ENCODE measurements at regions not wholly inside any gene's neighbourhood (a gene's known extent, or its start where the extent isn't known, plus 50 kb on each side); places are given as distances from the start of the nearest gene placed in this dataset.

GRCh38 chr6:140108167-140108566 lies 733.7 kb upstream of the CITED2 start:
- H3K27me3 ChIP-seq (ENCODE audit: control insufficient read depth, insufficient read depth, low read length): no peaks in the 10 kb centered on the region
- H3K4me1 ChIP-seq (ENCODE audit: control insufficient read depth, insufficient read depth, low read length): peaks cover 11% of the 10 kb centered on the region
- no peaks in the 10 kb centered on the region for H3K36me3 ChIP-seq (ENCODE audit: control insufficient read depth, insufficient read depth, low read length)
- H3K9ac ChIP-seq (ENCODE audit: low read length): no peak overlapping the region
- no peaks in the 10 kb centered on the region for H3K9me3 ChIP-seq (ENCODE audit: control insufficient read depth, insufficient read depth, low read depth, low read length)
- H3K27ac ChIP-seq (ENCODE audit: low read depth, low read length): no peak overlapping the region
- no peak overlapping the region for H3K4me3 ChIP-seq (ENCODE audit: low read depth, low read length)

DNA sequence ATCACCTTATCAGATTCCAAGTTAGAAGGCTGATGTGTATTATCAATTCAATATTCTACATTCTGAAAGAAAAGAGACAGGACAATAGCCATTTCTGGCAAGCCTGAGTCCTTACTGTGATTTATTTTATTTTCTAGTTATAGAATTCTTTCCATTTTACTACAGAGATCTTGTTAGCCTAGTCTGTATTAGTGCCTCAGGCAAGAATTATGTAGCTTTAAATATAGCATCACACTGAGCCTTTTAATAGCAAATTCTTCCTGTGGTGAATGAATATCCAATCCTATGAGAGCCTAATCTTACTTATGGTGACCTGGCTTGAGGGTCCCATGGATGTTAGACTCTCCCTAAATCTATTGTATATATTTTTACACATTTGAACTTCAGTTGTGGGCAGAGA lies 732.8 kb upstream of the CITED2 start:
- H3K9ac ChIP-seq (ENCODE audit: low read length): no peak overlapping the region
- no peaks in the 10 kb centered on the region for H3K9me3 ChIP-seq (ENCODE audit: control insufficient read depth, insufficient read depth, low read depth, low read length)
- H3K4me1 ChIP-seq (ENCODE audit: control insufficient read depth, insufficient read depth, low read length): peaks cover 11% of the 10 kb centered on the region
- H3K36me3 ChIP-seq (ENCODE audit: control insufficient read depth, insufficient read depth, low read length): no peaks in the 10 kb centered on the region
- no peaks in the 10 kb centered on the region for H3K27me3 ChIP-seq (ENCODE audit: control insufficient read depth, insufficient read depth, low read length)
- H3K27ac ChIP-seq (ENCODE audit: low read depth, low read length): no peak overlapping the region
- no peak overlapping the region for H3K4me3 ChIP-seq (ENCODE audit: low read depth, low read length)

GRCh38 chr6:140105857-140106256 lies 731.4 kb upstream of the CITED2 start:
- H3K4me1 ChIP-seq (ENCODE audit: control insufficient read depth, insufficient read depth, low read length): peaks cover 11% of the 10 kb centered on the region
- H3K9me3 ChIP-seq (ENCODE audit: control insufficient read depth, insufficient read depth, low read depth, low read length): no peaks in the 10 kb centered on the region
- 0 out of 2 replicates have a peak overlapping the region, but pooled peaks have one; percentile 15 for H3K27ac ChIP-seq (ENCODE audit: low read depth, low read length)
- no peak overlapping the region for H3K4me3 ChIP-seq (ENCODE audit: low read depth, low read length)
- H3K36me3 ChIP-seq (ENCODE audit: control insufficient read depth, insufficient read depth, low read length): no peaks in the 10 kb centered on the region
- H3K9ac ChIP-seq (ENCODE audit: low read length): no peak overlapping the region
- H3K27me3 ChIP-seq (ENCODE audit: control insufficient read depth, insufficient read depth, low read length): no peaks in the 10 kb centered on the region

- Histone ChIP-seq H3K9ac (ENCODE audit: low read length) (no peak overlapping the region), H3K36me3 (ENCODE audit: control insufficient read depth, insufficient read depth, low read length) (no peaks in the 10 kb centered on the region), H3K4me3 (ENCODE audit: low read depth, low read length) (no peak overlapping the region), H3K27me3 (ENCODE audit: control insufficient read depth, insufficient read depth, low read length) (no peaks in the 10 kb centered on the region), H3K9me3 (ENCODE audit: control insufficient read depth, insufficient read depth, low read depth, low read length) (no peaks in the 10 kb centered on the region), H3K4me1 (ENCODE audit: control insufficient read depth, insufficient read depth, low read length) (peaks cover 11% of the 10 kb centered on the region), H3K27ac (ENCODE audit: low read depth, low read length) (no peak overlapping the region)
Measured at GRCh38 chr6:140105241-140105640, 730.8 kb upstream of the CITED2 start.

DNA sequence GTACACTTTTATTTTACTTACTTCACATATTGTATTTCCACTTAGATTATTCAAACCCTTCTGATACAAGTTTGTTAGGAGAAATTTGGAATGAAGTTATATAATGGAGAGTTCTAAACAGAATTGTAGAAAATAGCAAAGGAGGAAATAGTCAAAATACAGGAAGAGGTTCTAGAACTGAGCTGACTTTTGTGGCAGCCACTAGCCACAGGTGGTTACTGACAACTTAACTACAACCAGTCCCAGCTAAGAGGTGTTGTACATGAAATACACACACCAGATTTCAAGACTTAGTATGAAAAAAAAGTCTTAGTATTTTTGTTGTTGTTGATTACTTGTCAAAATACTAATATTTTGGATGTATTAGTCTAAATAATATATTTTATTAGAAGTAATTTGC lies 727.4 kb upstream of the CITED2 start:
- no peak overlapping the region for H3K9ac ChIP-seq (ENCODE audit: low read length)
- H3K36me3 ChIP-seq (ENCODE audit: control insufficient read depth, insufficient read depth, low read length): no peaks in the 10 kb centered on the region
- H3K9me3 ChIP-seq (ENCODE audit: control insufficient read depth, insufficient read depth, low read depth, low read length): no peaks in the 10 kb centered on the region
- no peak overlapping the region for H3K27ac ChIP-seq (ENCODE audit: low read depth, low read length)
- H3K4me1 ChIP-seq (ENCODE audit: control insufficient read depth, insufficient read depth, low read length): peaks cover 9% of the 10 kb centered on the region
- H3K4me3 ChIP-seq (ENCODE audit: low read depth, low read length): no peak overlapping the region
- no peaks in the 10 kb centered on the region for H3K27me3 ChIP-seq (ENCODE audit: control insufficient read depth, insufficient read depth, low read length)

GRCh38 chr6:140101367-140101766 lies 726.9 kb upstream of the CITED2 start:
- Histone ChIP-seq H3K9me3 (ENCODE audit: control insufficient read depth, insufficient read depth, low read depth, low read length) (no peaks in the 10 kb centered on the region), H3K4me3 (ENCODE audit: low read depth, low read length) (no peak overlapping the region), H3K4me1 (ENCODE audit: control insufficient read depth, insufficient read depth, low read length) (peaks cover 13% of the 10 kb centered on the region), H3K27ac (ENCODE audit: low read depth, low read length) (no peak overlapping the region), H3K27me3 (ENCODE audit: control insufficient read depth, insufficient read depth, low read length) (no peaks in the 10 kb centered on the region), H3K36me3 (ENCODE audit: control insufficient read depth, insufficient read depth, low read length) (no peaks in the 10 kb centered on the region), H3K9ac (ENCODE audit: low read length) (no peak overlapping the region)

- H3K27ac ChIP-seq (ENCODE audit: low read depth, low read length): peak overlapping the region; percentile 48
- no peak overlapping the region for H3K4me3 ChIP-seq (ENCODE audit: low read depth, low read length)
Measured at GRCh38 chr6:140095532-140095931, 721.1 kb upstream of the CITED2 start.

GRCh38 chr6:140091895-140092294 lies 717.4 kb upstream of the CITED2 start:
- Histone ChIP-seq H3K36me3 (ENCODE audit: control insufficient read depth, insufficient read depth, low read length) (no peaks in the 10 kb centered on the region), H3K27me3 (ENCODE audit: control insufficient read depth, insufficient read depth, low read length) (no peaks in the 10 kb centered on the region), H3K4me3 (ENCODE audit: low read depth, low read length) (no peak overlapping the region), H3K9ac (ENCODE audit: low read length) (no peak overlapping the region), H3K9me3 (ENCODE audit: control insufficient read depth, insufficient read depth, low read depth, low read length) (no peaks in the 10 kb centered on the region), H3K27ac (ENCODE audit: low read depth, low read length) (no peak overlapping the region), H3K4me1 (ENCODE audit: control insufficient read depth, insufficient read depth, low read length) (peaks cover 25% of the 10 kb centered on the region)

More at GRCh38 chr6:140095532-140095931, 721.1 kb upstream of the CITED2 start:
- no peaks in the 10 kb centered on the region for H3K9me3 ChIP-seq (ENCODE audit: control insufficient read depth, insufficient read depth, low read depth, low read length)
- no peaks in the 10 kb centered on the region for H3K27me3 ChIP-seq (ENCODE audit: control insufficient read depth, insufficient read depth, low read length)
- no peaks in the 10 kb centered on the region for H3K36me3 ChIP-seq (ENCODE audit: control insufficient read depth, insufficient read depth, low read length)
- H3K9ac ChIP-seq (ENCODE audit: low read length): no peak overlapping the region
- H3K4me1 ChIP-seq (ENCODE audit: control insufficient read depth, insufficient read depth, low read length): peaks cover 26% of the 10 kb centered on the region

DNA sequence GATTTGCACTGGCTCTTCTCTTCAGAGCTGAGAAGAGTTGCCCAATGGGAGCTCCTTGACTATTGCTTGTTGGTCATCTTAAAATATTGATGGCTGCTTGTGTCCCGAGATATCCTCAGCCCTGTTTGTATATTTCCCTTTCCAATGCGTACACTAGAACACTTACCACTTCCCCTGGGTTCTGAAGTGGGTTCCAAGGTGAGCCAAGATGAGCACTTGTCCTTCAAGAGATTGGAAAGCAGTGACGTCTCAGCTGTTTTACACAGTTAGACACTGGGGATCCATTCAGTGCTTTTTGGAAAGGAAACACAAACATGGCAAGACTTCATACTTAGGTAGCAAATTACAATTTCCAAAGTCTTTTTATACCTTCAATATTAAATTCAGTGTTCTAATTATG lies 716.4 kb upstream of the CITED2 start:
- Histone ChIP-seq H3K27ac (ENCODE audit: low read depth, low read length) (no peak overlapping the region), H3K27me3 (ENCODE audit: control insufficient read depth, insufficient read depth, low read length) (no peaks in the 10 kb centered on the region), H3K9me3 (ENCODE audit: control insufficient read depth, insufficient read depth, low read depth, low read length) (no peaks in the 10 kb centered on the region), H3K4me3 (ENCODE audit: low read depth, low read length) (no peak overlapping the region), H3K36me3 (ENCODE audit: control insufficient read depth, insufficient read depth, low read length) (no peaks in the 10 kb centered on the region), H3K9ac (ENCODE audit: low read length) (no peak overlapping the region), H3K4me1 (ENCODE audit: control insufficient read depth, insufficient read depth, low read length) (peaks cover 14% of the 10 kb centered on the region)

GRCh38 chr6:140083375-140083774 lies 708.9 kb upstream of the CITED2 start:
- H3K4me1 ChIP-seq (ENCODE audit: control insufficient read depth, insufficient read depth, low read length): no peaks in the 10 kb centered on the region
- no peaks in the 10 kb centered on the region for H3K9me3 ChIP-seq (ENCODE audit: control insufficient read depth, insufficient read depth, low read depth, low read length)
- no peaks in the 10 kb centered on the region for H3K36me3 ChIP-seq (ENCODE audit: control insufficient read depth, insufficient read depth, low read length)
- no peak overlapping the region for H3K27ac ChIP-seq (ENCODE audit: low read depth, low read length)
- no peak overlapping the region for H3K4me3 ChIP-seq (ENCODE audit: low read depth, low read length)
- no peak overlapping the region for H3K9ac ChIP-seq (ENCODE audit: low read length)
- no peaks in the 10 kb centered on the region for H3K27me3 ChIP-seq (ENCODE audit: control insufficient read depth, insufficient read depth, low read length)

DNA sequence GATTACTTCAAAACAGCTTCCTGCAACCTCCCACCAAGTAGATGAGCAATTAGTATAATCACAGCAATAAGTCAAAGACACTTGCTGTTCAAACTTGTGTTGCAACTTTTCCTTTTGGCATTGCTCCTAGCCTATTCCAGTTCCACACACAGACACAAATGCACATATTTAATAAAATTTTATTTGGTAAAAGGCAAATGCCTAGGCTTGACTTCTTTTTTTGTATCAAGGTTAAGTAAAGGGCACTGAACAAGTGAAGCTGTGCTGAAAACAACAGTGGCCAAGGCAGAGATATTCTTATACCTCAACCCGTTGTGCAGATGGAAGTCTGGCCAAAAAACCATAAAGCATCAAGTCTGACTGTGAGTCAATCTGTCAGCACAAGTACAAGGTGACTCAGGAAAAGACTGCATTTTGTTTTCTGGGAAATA lies 708.4 kb upstream of the CITED2 start:
- Histone ChIP-seq H3K27ac (ENCODE audit: low read depth, low read length) (no peak overlapping the region), H3K9ac (ENCODE audit: low read length) (no peak overlapping the region), H3K4me3 (ENCODE audit: low read depth, low read length) (no peak overlapping the region), H3K27me3 (ENCODE audit: control insufficient read depth, insufficient read depth, low read length) (no peaks in the 10 kb centered on the region), H3K4me1 (ENCODE audit: control insufficient read depth, insufficient read depth, low read length) (no peaks in the 10 kb centered on the region), H3K36me3 (ENCODE audit: control insufficient read depth, insufficient read depth, low read length) (no peaks in the 10 kb centered on the region), H3K9me3 (ENCODE audit: control insufficient read depth, insufficient read depth, low read depth, low read length) (no peaks in the 10 kb centered on the region)

DNA sequence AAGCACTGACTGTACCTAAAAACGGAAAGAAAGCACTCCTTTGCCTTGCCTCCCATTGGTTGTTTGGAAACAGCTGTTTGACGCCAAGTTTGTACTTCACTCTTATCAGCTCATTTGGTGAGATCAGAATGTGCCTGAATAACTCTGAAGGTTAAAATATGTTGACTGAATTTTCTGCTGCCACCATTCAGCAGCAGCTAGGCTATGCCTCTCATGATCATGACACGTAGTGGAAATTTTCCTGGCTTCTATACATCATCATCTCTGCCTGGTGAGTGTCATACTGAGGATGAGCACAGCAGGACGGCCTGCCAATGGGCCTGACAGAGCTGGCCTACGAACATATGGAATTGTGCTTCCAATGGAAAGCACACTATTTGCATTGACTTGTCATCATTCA lies 704.9 kb upstream of the CITED2 start:
- no peaks in the 10 kb centered on the region for H3K27me3 ChIP-seq (ENCODE audit: control insufficient read depth, insufficient read depth, low read length)
- H3K9ac ChIP-seq (ENCODE audit: low read length): no peak overlapping the region
- no peak overlapping the region for H3K4me3 ChIP-seq (ENCODE audit: low read depth, low read length)
- H3K9me3 ChIP-seq (ENCODE audit: control insufficient read depth, insufficient read depth, low read depth, low read length): no peaks in the 10 kb centered on the region
- H3K36me3 ChIP-seq (ENCODE audit: control insufficient read depth, insufficient read depth, low read length): no peaks in the 10 kb centered on the region
- H3K4me1 ChIP-seq (ENCODE audit: control insufficient read depth, insufficient read depth, low read length): no peaks in the 10 kb centered on the region
- H3K27ac ChIP-seq (ENCODE audit: low read depth, low read length): no peak overlapping the region
